ENCODE measurements at regions not wholly inside any gene's neighbourhood (a gene's known extent, or its start where the extent isn't known, plus 50 kb on each side); places are given as distances from the start of the nearest gene placed in this dataset.

GRCh38 chr2:123651151-123651550 lies 373.9 kb upstream of the CNTNAP5 start:
- TF ChIP-seq ZNF274 (IDR thresholded peaks at IDR 0.05; ENCODE audit: low read depth, low read length) (no peak), SUZ12 (IDR thresholded peaks at IDR 0.05; ENCODE audit: extremely low read depth, insufficient read depth, insufficient read length) (no peak)
